GM06990 (cell line): ENCODE measurements at regions not wholly inside any gene's neighbourhood (a gene's known extent, or its start where the extent isn't known, plus 50 kb on each side); places are given as distances from the start of the nearest gene placed in this dataset.

Source experiments
- DNase-seq: peaks from one replicate; pipeline ENCODE4 v3.0.0-alpha.2; 2011; ENCODE audit not compliant: insufficient read length; ENCODE audit errors: extremely low read depth
- H3K27me3 ChIP-seq: replicated peaks from 2 replicates; pipeline ENCODE4 v1.6.0; 2011; ENCODE audit warnings: low read length; ENCODE audit not compliant: control insufficient read depth, insufficient read depth
- H3K36me3 ChIP-seq: 2 replicates; pipeline ENCODE4 v1.5.1; 2011; ENCODE audit warnings: low read length; ENCODE audit not compliant: control insufficient read depth, insufficient read depth
- H3K4me3 ChIP-seq: replicated peaks from 2 replicates; pipeline ENCODE4 v1.5.1; 2011; ENCODE audit warnings: low read depth, mild to moderate bottlenecking, control low read depth, low read length
- TF ChIP-seq, protein P1 (sequence below): IDR thresholded peaks from 2 replicates; pipeline ENCODE4 v1.5.1; 2011; ENCODE audit warnings: low read length, control low read depth, mild to moderate bottlenecking, inconsistent platforms; ENCODE audit not compliant: insufficient read depth, poor library complexity, severe bottlenecking

DNA sequence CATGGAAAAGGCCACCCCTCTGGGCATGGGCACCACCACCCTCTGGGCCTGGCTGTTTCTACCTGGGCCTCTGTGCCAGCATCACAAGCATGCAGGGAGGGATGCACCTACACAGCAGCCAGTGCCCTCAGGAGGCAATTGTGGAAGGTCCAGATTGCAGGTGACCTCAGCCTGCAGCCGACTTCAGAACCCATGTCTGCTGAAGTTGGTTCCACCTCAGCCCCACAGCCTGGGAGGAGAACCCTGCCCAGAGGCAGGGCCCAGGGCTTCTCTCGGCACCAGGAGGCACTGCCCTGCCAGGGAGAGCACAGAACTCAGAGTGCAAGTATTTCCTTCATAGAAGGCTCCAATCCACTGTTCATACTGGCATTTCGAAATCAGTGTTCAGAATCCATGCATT, 149.8 kb downstream of the TTLL2 start:
- Histone ChIP-seq H3K36me3 (no peaks in the 10 kb centered on the region), H3K27me3 (no peaks in the 10 kb centered on the region), H3K4me3 (no peak overlapping the region)
- DNase-seq = no peak
- TF ChIP-seq, protein P1, sequence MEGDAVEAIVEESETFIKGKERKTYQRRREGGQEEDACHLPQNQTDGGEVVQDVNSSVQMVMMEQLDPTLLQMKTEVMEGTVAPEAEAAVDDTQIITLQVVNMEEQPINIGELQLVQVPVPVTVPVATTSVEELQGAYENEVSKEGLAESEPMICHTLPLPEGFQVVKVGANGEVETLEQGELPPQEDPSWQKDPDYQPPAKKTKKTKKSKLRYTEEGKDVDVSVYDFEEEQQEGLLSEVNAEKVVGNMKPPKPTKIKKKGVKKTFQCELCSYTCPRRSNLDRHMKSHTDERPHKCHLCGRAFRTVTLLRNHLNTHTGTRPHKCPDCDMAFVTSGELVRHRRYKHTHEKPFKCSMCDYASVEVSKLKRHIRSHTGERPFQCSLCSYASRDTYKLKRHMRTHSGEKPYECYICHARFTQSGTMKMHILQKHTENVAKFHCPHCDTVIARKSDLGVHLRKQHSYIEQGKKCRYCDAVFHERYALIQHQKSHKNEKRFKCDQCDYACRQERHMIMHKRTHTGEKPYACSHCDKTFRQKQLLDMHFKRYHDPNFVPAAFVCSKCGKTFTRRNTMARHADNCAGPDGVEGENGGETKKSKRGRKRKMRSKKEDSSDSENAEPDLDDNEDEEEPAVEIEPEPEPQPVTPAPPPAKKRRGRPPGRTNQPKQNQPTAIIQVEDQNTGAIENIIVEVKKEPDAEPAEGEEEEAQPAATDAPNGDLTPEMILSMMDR = no peak

- H3K27me3 ChIP-seq = no peaks in the 10 kb centered on the region
- H3K4me3 ChIP-seq = no peak overlapping the region
- no peaks in the 10 kb centered on the region for H3K36me3 ChIP-seq
- DNase-seq = no peak
- TF ChIP-seq, protein P1 = no peak
Observed at GRCh38 chr6:167475947-167476346, 151.1 kb downstream of the TTLL2 start.

DNA sequence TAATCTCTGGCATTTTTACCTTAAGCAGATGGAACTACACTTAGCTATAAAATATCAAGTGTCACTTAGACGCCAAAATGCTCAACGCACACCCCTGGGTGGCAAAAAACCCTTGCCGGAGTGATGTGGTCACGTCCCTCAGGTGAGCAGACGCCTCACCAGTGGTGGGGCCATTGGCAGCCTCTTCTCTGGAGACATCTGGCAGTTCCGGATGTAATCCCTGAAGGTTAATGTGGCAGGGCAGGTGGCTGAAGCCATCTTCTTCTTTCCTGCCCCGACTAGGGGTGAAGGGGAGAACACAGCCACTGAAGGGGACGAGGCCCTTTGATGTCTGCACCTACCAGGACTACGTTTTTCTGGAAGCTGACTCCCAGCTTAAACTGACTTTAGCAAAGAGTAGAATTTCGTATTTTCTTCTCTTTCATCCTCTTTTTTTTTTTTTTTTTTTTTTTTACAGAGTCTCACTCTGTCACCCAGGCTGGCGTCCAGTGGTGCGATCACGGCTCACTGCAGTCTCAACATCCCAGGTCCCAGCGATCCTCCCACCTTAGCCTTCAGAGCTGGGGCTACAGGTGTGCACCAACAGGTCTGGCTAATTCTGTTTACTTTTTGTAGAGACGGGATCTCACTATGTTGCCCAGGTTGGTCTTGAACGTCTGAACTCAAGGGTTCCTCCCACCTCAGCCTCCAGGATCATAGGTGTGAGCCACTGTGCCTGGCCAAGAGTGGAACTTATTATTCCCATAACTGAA, 152.1 kb downstream of the TTLL2 start:
- DNase-seq = no peak
- TF ChIP-seq, protein P1 = no peak
- Histone ChIP-seq H3K4me3 (no peak overlapping the region), H3K27me3 (no peaks in the 10 kb centered on the region), H3K36me3 (no peaks in the 10 kb centered on the region)

GRCh38 chr6:167477688-167478087, 152.8 kb downstream of the TTLL2 start:
- no peak overlapping the region for H3K4me3 ChIP-seq
- no peak for DNase-seq
- TF ChIP-seq, protein P1 = no peak

GRCh38 chr6:167479301-167479700, 154.4 kb downstream of the TTLL2 start:
- no peak for DNase-seq
- Histone ChIP-seq H3K4me3 (no peak overlapping the region), H3K36me3 (no peaks in the 10 kb centered on the region), H3K27me3 (no peaks in the 10 kb centered on the region)
- TF ChIP-seq, protein P1 = no peak

More at GRCh38 chr6:167477688-167478087, 152.8 kb downstream of the TTLL2 start:
- Histone ChIP-seq H3K36me3 (no peaks in the 10 kb centered on the region), H3K27me3 (no peaks in the 10 kb centered on the region)
